ENCODE measurements at regions not wholly inside any gene's neighbourhood (a gene's known extent, or its start where the extent isn't known, plus 50 kb on each side); places are given as distances from the start of the nearest gene placed in this dataset.

GRCh38 chr13:72025836-72026235, 158.8 kb upstream of the DACH1 start:
- Mint-ChIP-seq H3K27ac (no peak overlapping the region), H3K27me3 (no peaks in the 10 kb centered on the region), H3K4me3 (no peak overlapping the region), H3K36me3 (ENCODE audit: low read depth) (no peaks in the 10 kb centered on the region), H3K9me3 (peaks cover 14% of the 10 kb centered on the region), H3K4me1 (no peaks in the 10 kb centered on the region)
- no peak for TF ChIP-seq CTCF (IDR thresholded peaks at IDR 0.05)
- no peak for DNase-seq
- no peak for ATAC-seq (ENCODE audit: low read depth)
- POLR2A ChIA-PET: no interaction called here
- CTCF ChIA-PET: no interaction called here
- intact Hi-C loops (cut with micrococcal nuclease): no loop called here

GRCh38 chr13:72023895-72024294, 156.9 kb upstream of the DACH1 start:
- ATAC-seq (ENCODE audit: low read depth): no peak
- CTCF ChIA-PET: no interaction called here
- H3K4me3 Mint-ChIP-seq: no peak overlapping the region
- no peak overlapping the region for H3K27ac Mint-ChIP-seq
- H3K4me1 Mint-ChIP-seq: no peaks in the 10 kb centered on the region
- POLR2A ChIA-PET: no interaction called here
- intact Hi-C loops (cut with micrococcal nuclease): no loop called here
- H3K36me3 Mint-ChIP-seq (ENCODE audit: low read depth): no peaks in the 10 kb centered on the region
- H3K27me3 Mint-ChIP-seq: no peaks in the 10 kb centered on the region
- DNase-seq: no peak
- TF ChIP-seq CTCF (IDR thresholded peaks at IDR 0.05): no peak
- H3K9me3 Mint-ChIP-seq: peaks cover 3% of the 10 kb centered on the region

- Mint-ChIP-seq H3K4me3 (no peak overlapping the region), H3K36me3 (ENCODE audit: low read depth) (no peaks in the 10 kb centered on the region), H3K27ac (no peak overlapping the region), H3K4me1 (no peaks in the 10 kb centered on the region), H3K9me3 (peaks cover 4% of the 10 kb centered on the region), H3K27me3 (no peaks in the 10 kb centered on the region)
- POLR2A ChIA-PET: no interaction called here
- intact Hi-C loops (cut with micrococcal nuclease): no loop called here
- TF ChIP-seq CTCF (IDR thresholded peaks at IDR 0.05): no peak
- CTCF ChIA-PET: no interaction called here
- ATAC-seq (ENCODE audit: low read depth) (no peak), DNase-seq (no peak)
Observed at GRCh38 chr13:72005455-72005854, 138.5 kb upstream of the DACH1 start.

GRCh38 chr13:72004784-72005374, 137.9 kb upstream of the DACH1 start:
- ATAC-seq (ENCODE audit: low read depth) (no peak), DNase-seq (no peak)
- intact Hi-C loops (cut with micrococcal nuclease): no loop called here
- CTCF ChIA-PET: no interaction called here
- Mint-ChIP-seq H3K4me1 (no peaks in the 10 kb centered on the region), H3K27ac (no peak overlapping the region), H3K27me3 (no peaks in the 10 kb centered on the region), H3K9me3 (peaks cover 5% of the 10 kb centered on the region), H3K36me3 (ENCODE audit: low read depth) (no peaks in the 10 kb centered on the region), H3K4me3 (no peak overlapping the region)
- POLR2A ChIA-PET: no interaction called here
- no peak for TF ChIP-seq CTCF (IDR thresholded peaks at IDR 0.05)

- intact Hi-C loops (cut with micrococcal nuclease): no loop called here
- DNase-seq (no peak), ATAC-seq (ENCODE audit: low read depth) (no peak)
- H3K36me3 Mint-ChIP-seq (ENCODE audit: low read depth): no peaks in the 10 kb centered on the region
- ChIA-PET POLR2A (no interaction called here), CTCF (no interaction called here)
- H3K27me3 Mint-ChIP-seq: no peaks in the 10 kb centered on the region
- peaks cover 5% of the 10 kb centered on the region for H3K9me3 Mint-ChIP-seq
- H3K4me1 Mint-ChIP-seq: no peaks in the 10 kb centered on the region
- H3K27ac Mint-ChIP-seq: no peak overlapping the region
- no peak overlapping the region for H3K4me3 Mint-ChIP-seq
- TF ChIP-seq CTCF (IDR thresholded peaks at IDR 0.05): no peak
Observed at GRCh38 chr13:72004246-72004645, 137.2 kb upstream of the DACH1 start.

Measured in activated B cell treated with CpG ODN at 0.5 μM for 24 hours (primary cell).